ENCODE measurements at regions not wholly inside any gene's neighbourhood (a gene's known extent, or its start where the extent isn't known, plus 50 kb on each side); places are given as distances from the start of the nearest gene placed in this dataset.

- Histone ChIP-seq H3K9me3 (no peaks in the 10 kb centered on the region), H3K4me3 (no peak overlapping the region), H3K4me1 (no peaks in the 10 kb centered on the region), H3K27me3 (no peaks in the 10 kb centered on the region), H3K27ac (no peak overlapping the region), H3K36me3 (no peaks in the 10 kb centered on the region)
- TF ChIP-seq POLR2A (IDR thresholded peaks at IDR 0.05) = no peak
- TF ChIP-seq CTCF (IDR thresholded peaks at IDR 0.05) = no peak
- TF ChIP-seq POLR2AphosphoS5 (IDR thresholded peaks at IDR 0.05; ENCODE audit: insufficient read depth in 1 of 2, low read depth in 1 of 2) = no peak
- DNase-seq (ENCODE audit: extremely low spot score in 2 of 2) = no peak
- intact Hi-C loops (cut with DNase I) = no loop called here
Observed at GRCh38 chr2:14157816-14158215, 474.7 kb upstream of the LRATD1 start.

GRCh38 chr2:14180333-14180732, 452.2 kb upstream of the LRATD1 start:
- no peaks in the 10 kb centered on the region for H3K27me3 ChIP-seq
- no peak overlapping the region for H3K27ac ChIP-seq
- intact Hi-C loops (cut with DNase I) = no loop called here
- DNase-seq (ENCODE audit: extremely low spot score in 2 of 2) = no peak
- H3K9me3 ChIP-seq = no peaks in the 10 kb centered on the region
- H3K4me1 ChIP-seq = no peaks in the 10 kb centered on the region
- TF ChIP-seq CTCF (IDR thresholded peaks at IDR 0.05) = no peak
- TF ChIP-seq POLR2A (IDR thresholded peaks at IDR 0.05) = no peak
- no peak for TF ChIP-seq POLR2AphosphoS5 (IDR thresholded peaks at IDR 0.05; ENCODE audit: insufficient read depth in 1 of 2, low read depth in 1 of 2)
- no peaks in the 10 kb centered on the region for H3K36me3 ChIP-seq
- no peak overlapping the region for H3K4me3 ChIP-seq

- Histone ChIP-seq H3K4me1 (no peaks in the 10 kb centered on the region), H3K27ac (no peak overlapping the region), H3K27me3 (no peaks in the 10 kb centered on the region), H3K9me3 (no peaks in the 10 kb centered on the region), H3K36me3 (no peaks in the 10 kb centered on the region), H3K4me3 (no peak overlapping the region)
- no peak for DNase-seq (ENCODE audit: extremely low spot score in 2 of 2)
- intact Hi-C loops (cut with DNase I) = no loop called here
- TF ChIP-seq CTCF (IDR thresholded peaks at IDR 0.05) = no peak
- no peak for TF ChIP-seq POLR2AphosphoS5 (IDR thresholded peaks at IDR 0.05; ENCODE audit: insufficient read depth in 1 of 2, low read depth in 1 of 2)
- TF ChIP-seq POLR2A (IDR thresholded peaks at IDR 0.05) = no peak
Observed at GRCh38 chr2:14182227-14182946, 450.1 kb upstream of the LRATD1 start.

- H3K27ac ChIP-seq = no peak overlapping the region
- H3K36me3 ChIP-seq = no peaks in the 10 kb centered on the region
- intact Hi-C loops (cut with DNase I) = no loop called here
- H3K9me3 ChIP-seq = no peaks in the 10 kb centered on the region
- TF ChIP-seq POLR2AphosphoS5 (IDR thresholded peaks at IDR 0.05; ENCODE audit: insufficient read depth in 1 of 2, low read depth in 1 of 2) (no peak), POLR2A (IDR thresholded peaks at IDR 0.05) (no peak), CTCF (IDR thresholded peaks at IDR 0.05) (no peak)
- no peaks in the 10 kb centered on the region for H3K4me1 ChIP-seq
- no peaks in the 10 kb centered on the region for H3K27me3 ChIP-seq
- no peak overlapping the region for H3K4me3 ChIP-seq
- DNase-seq (ENCODE audit: extremely low spot score in 2 of 2) = no peak
Observed at GRCh38 chr2:14185906-14186305, 446.6 kb upstream of the LRATD1 start.

GRCh38 chr2:14188446-14188845, 444.1 kb upstream of the LRATD1 start:
- intact Hi-C loops (cut with DNase I) = no loop called here
- Histone ChIP-seq H3K27me3 (no peaks in the 10 kb centered on the region), H3K27ac (no peak overlapping the region), H3K4me3 (no peak overlapping the region), H3K36me3 (no peaks in the 10 kb centered on the region), H3K4me1 (no peaks in the 10 kb centered on the region), H3K9me3 (no peaks in the 10 kb centered on the region)
- DNase-seq (ENCODE audit: extremely low spot score in 2 of 2) = no peak
- TF ChIP-seq POLR2A (IDR thresholded peaks at IDR 0.05) (no peak), POLR2AphosphoS5 (IDR thresholded peaks at IDR 0.05; ENCODE audit: insufficient read depth in 1 of 2, low read depth in 1 of 2) (no peak), CTCF (IDR thresholded peaks at IDR 0.05) (no peak)

Data from vagina (tissue), 2 donors.